Neural cell (in vitro differentiated cells): ENCODE measurements at regions not wholly inside any gene's neighbourhood (a gene's known extent, or its start where the extent isn't known, plus 50 kb on each side); places are given as distances from the start of the nearest gene placed in this dataset.

Experiments
- H2AFZ ChIP-seq: fragments of 200-600, 300-800 bp; sonication (generic), shearing (Covaris generic); 2 replicates; pipeline ENCODE4 v1.6.0; 2014; ENCODE audit warnings: low read depth, mild to moderate bottlenecking, antibody characterized with exemption, low read length, moderate library complexity
- H3F3A ChIP-seq: fragments of 200-600 bp; shearing (Covaris generic); 2 replicates; pipeline ENCODE4 v1.6.1; 2016; ENCODE audit warnings: mild to moderate bottlenecking, moderate library complexity, mixed read lengths, antibody characterized with exemption, low read length; ENCODE audit not compliant: insufficient read depth, poor library complexity, severe bottlenecking
- H3K27ac ChIP-seq: fragments of 200-600, 300-800 bp; sonication (generic), shearing (Covaris generic); 2 replicates; pipeline ENCODE4 v1.5.1; 2014; ENCODE audit warnings: mild to moderate bottlenecking, low read length, moderate library complexity
- H3K27me3 ChIP-seq: fragments of 300-800, 200-600 bp; sonication (generic), shearing (Covaris generic); 2 replicates; pipeline ENCODE4 v1.6.0; 2014; ENCODE audit warnings: mild to moderate bottlenecking, low read depth, low read length, moderate library complexity; ENCODE audit not compliant: insufficient read depth
- H3K36me3 ChIP-seq: fragments of 300-800, 200-600 bp; sonication (generic), shearing (Covaris generic); 2 replicates; pipeline ENCODE4 v1.5.1; 2014; ENCODE audit warnings: mild to moderate bottlenecking, antibody characterized with exemption, low read length, moderate library complexity; ENCODE audit not compliant: insufficient read depth
- H3K4me2 ChIP-seq: fragments of 300-800, 200-600 bp; sonication (generic), shearing (Covaris generic); 2 replicates; pipeline ENCODE4 v1.6.0; 2014; ENCODE audit warnings: mild to moderate bottlenecking, low read length
- H3K4me3 ChIP-seq: fragments of 300-800, 200-600 bp; sonication (generic), shearing (Covaris generic); 2 replicates; pipeline ENCODE4 v1.5.1; 2014; ENCODE audit warnings: mild to moderate bottlenecking, low read length, moderate library complexity
- H3K79me2 ChIP-seq: fragments of 200-600 bp; shearing (Covaris generic); replicated peaks from 2 replicates; pipeline ENCODE4 v1.6.0; 2014; ENCODE audit warnings: mild to moderate bottlenecking, low read length, moderate library complexity; ENCODE audit not compliant: insufficient read depth
- H3K9ac ChIP-seq: fragments of 300-800, 200-600 bp; sonication (generic), shearing (Covaris generic); 2 replicates; pipeline ENCODE4 v1.6.1; 2016; ENCODE audit warnings: mild to moderate bottlenecking, low read length, mixed read lengths
- H3K9me2 ChIP-seq: fragments of 200-600 bp; shearing (Covaris generic); 2 replicates; pipeline ENCODE4 v1.6.1; 2016; ENCODE audit warnings: mild to moderate bottlenecking, low read length, mixed read lengths; ENCODE audit not compliant: insufficient read depth
- H3K9me3 ChIP-seq: fragments of 200-600, 300-800 bp; sonication (generic), shearing (Covaris generic); 2 replicates; pipeline ENCODE4 v1.6.1; 2016; ENCODE audit warnings: mild to moderate bottlenecking, mixed run types, low read length, moderate library complexity, mixed read lengths
- H4K20me1 ChIP-seq: fragments of 200-600 bp; shearing (Covaris generic); 2 replicates; pipeline ENCODE4 v1.6.1; 2016; ENCODE audit warnings: mild to moderate bottlenecking, mixed run types; ENCODE audit not compliant: insufficient read depth
- CTCF ChIP-seq: fragments of 450-650 bp; IDR thresholded peaks from 2 replicates; pipeline ENCODE4 v1.5.1; 2014; ENCODE audit warnings: antibody characterized with exemption, mild to moderate bottlenecking, moderate library complexity; ENCODE audit not compliant: poor library complexity, severe bottlenecking
- EP300 ChIP-seq: fragments of 450-650 bp; conservative IDR thresholded peaks from 2 replicates; pipeline ENCODE4 v1.6.1; 2014; ENCODE audit warnings: antibody characterized with exemption, mild to moderate bottlenecking, moderate library complexity; ENCODE audit not compliant: poor library complexity, severe bottlenecking
- MXI1 ChIP-seq: fragments of 450-650 bp; conservative IDR thresholded peaks from 2 replicates; pipeline ENCODE4 v1.6.1; 2014; ENCODE audit warnings: antibody characterized with exemption, mild to moderate bottlenecking; ENCODE audit not compliant: poor library complexity, severe bottlenecking
- POLR2AphosphoS5 ChIP-seq: IDR thresholded peaks from 2 replicates; pipeline ENCODE4 v1.6.1; 2012
- RAD21 ChIP-seq: fragments of 450-650 bp; conservative IDR thresholded peaks from 2 replicates; pipeline ENCODE4 v1.6.1; 2014; ENCODE audit warnings: antibody characterized with exemption, mild to moderate bottlenecking, moderate library complexity
- SMC3 ChIP-seq: fragments of 450-650 bp; conservative IDR thresholded peaks from 2 replicates; pipeline ENCODE4 v1.6.1; 2014; ENCODE audit warnings: antibody characterized with exemption, mild to moderate bottlenecking, moderate library complexity; ENCODE audit not compliant: poor library complexity
- TAF1 ChIP-seq: IDR thresholded peaks from 2 replicates; pipeline ENCODE4 v1.6.1; 2012; ENCODE audit warnings: low read depth
- TF ChIP-seq, protein P1 (sequence below): IDR thresholded peaks from 2 replicates; pipeline ENCODE4 v1.6.1; 2012; ENCODE audit warnings: borderline replicate concordance

- Histone ChIP-seq H3K4me2 (no peak overlapping the region), H3K36me3 (no peaks in the 10 kb centered on the region), H3K27me3 (no peaks in the 10 kb centered on the region), H2AFZ (no peak overlapping the region), H4K20me1 (no peaks in the 10 kb centered on the region), H3K4me3 (peak overlapping the region; percentile 2), H3F3A (no peaks in the 10 kb centered on the region), H3K9ac (no peak overlapping the region), H3K9me2 (no peaks in the 10 kb centered on the region), H3K27ac (peak overlapping the region; percentile 37), H3K79me2 (no peaks in the 10 kb centered on the region), H3K9me3 (no peaks in the 10 kb centered on the region)
- TF ChIP-seq EP300 (peak; percentile 62), SMC3 (no peak), POLR2AphosphoS5 (peak; percentile 55), TAF1 (no peak), RAD21 (peak; percentile 25)
- TF ChIP-seq, protein P1, sequence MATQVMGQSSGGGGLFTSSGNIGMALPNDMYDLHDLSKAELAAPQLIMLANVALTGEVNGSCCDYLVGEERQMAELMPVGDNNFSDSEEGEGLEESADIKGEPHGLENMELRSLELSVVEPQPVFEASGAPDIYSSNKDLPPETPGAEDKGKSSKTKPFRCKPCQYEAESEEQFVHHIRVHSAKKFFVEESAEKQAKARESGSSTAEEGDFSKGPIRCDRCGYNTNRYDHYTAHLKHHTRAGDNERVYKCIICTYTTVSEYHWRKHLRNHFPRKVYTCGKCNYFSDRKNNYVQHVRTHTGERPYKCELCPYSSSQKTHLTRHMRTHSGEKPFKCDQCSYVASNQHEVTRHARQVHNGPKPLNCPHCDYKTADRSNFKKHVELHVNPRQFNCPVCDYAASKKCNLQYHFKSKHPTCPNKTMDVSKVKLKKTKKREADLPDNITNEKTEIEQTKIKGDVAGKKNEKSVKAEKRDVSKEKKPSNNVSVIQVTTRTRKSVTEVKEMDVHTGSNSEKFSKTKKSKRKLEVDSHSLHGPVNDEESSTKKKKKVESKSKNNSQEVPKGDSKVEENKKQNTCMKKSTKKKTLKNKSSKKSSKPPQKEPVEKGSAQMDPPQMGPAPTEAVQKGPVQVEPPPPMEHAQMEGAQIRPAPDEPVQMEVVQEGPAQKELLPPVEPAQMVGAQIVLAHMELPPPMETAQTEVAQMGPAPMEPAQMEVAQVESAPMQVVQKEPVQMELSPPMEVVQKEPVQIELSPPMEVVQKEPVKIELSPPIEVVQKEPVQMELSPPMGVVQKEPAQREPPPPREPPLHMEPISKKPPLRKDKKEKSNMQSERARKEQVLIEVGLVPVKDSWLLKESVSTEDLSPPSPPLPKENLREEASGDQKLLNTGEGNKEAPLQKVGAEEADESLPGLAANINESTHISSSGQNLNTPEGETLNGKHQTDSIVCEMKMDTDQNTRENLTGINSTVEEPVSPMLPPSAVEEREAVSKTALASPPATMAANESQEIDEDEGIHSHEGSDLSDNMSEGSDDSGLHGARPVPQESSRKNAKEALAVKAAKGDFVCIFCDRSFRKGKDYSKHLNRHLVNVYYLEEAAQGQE, result peak; percentile 38
Measured at GRCh38 chr4:156255230-156256007, 301.8 kb upstream of the CTSO start.

DNA sequence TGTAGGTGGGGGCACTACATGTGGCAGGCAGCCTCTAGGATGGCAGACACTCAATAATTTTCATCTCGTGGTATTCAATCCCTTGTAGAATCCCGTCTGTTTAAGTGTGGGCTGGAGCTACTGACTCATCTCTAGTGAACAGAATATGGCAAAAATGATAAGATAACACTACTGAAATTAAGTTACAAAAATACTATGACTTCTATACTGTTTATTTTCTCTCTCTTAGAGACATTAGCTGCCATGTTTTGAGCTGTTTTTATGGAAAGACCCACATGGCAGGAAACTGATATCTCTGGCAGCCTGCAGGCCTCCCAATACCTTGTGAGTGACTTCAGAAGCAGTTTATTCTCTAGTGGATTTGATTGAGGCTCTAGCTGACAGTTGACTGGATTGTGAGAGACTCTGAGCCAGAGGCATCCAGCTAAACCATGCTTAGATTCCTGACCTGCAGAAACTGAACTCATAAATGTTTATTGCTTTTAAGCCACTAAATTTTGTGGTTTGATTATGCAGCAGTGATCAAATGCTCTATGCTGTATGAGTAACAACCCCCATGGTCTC is 298.8 kb upstream of the CTSO start:
- H3K79me2 ChIP-seq, result no peaks in the 10 kb centered on the region
- no peaks in the 10 kb centered on the region for H3K9me2 ChIP-seq
- no peaks in the 10 kb centered on the region for H3K36me3 ChIP-seq
- H3F3A ChIP-seq, result no peaks in the 10 kb centered on the region
- no peak overlapping the region for H2AFZ ChIP-seq
- no peaks in the 10 kb centered on the region for H3K27me3 ChIP-seq
- H3K9ac ChIP-seq, result no peak overlapping the region
- peak overlapping the region; percentile 25 for H3K27ac ChIP-seq
- H3K4me2 ChIP-seq, result no peak overlapping the region
- no peaks in the 10 kb centered on the region for H4K20me1 ChIP-seq
- H3K9me3 ChIP-seq, result no peaks in the 10 kb centered on the region
- H3K4me3 ChIP-seq, result no peak overlapping the region
- TF ChIP-seq CTCF (no peak), MXI1 (no peak), SMC3 (no peak), POLR2AphosphoS5 (peak; percentile 33), RAD21 (no peak)
- TF ChIP-seq, protein P1, result peak; percentile 24
